Gastroesophageal sphincter (tissue), 4 donors: ENCODE measurements at regions not wholly inside any gene's neighbourhood (a gene's known extent, or its start where the extent isn't known, plus 50 kb on each side); places are given as distances from the start of the nearest gene placed in this dataset.

ENCODE experiments used
- ATAC-seq: fragments of 150-250 bp; one replicate; pipeline ENCODE4 v1.9.1; 2016; ENCODE audit warnings: mild to moderate bottlenecking, moderate library complexity
- H3K27ac ChIP-seq, 4 donors: fragments of 200-600 bp; sonication (generic) in 3 of 4; 1 replicate in 3 of 4; 2 replicates in 1 of 4; pipeline ENCODE4 v1.5.1; 2016 to 2019
- H3K27me3 ChIP-seq: fragments of 200-600 bp; sonication (generic); one replicate; pipeline ENCODE4 v1.5.1; 2019
- H3K36me3 ChIP-seq, 2 donors: fragments of 200-600 bp; sonication (generic); one replicate each; pipeline ENCODE4 v1.5.1; 2019; ENCODE audit warnings: control low read depth in 1 of 2
- H3K4me1 ChIP-seq, 3 donors: fragments of 200-600 bp; sonication (generic); 1 replicate in 2 of 3; 2 replicates in 1 of 3; pipeline ENCODE4 v1.5.1; 2016 to 2019; ENCODE audit warnings: control low read depth in 2 of 3
- H3K4me3 ChIP-seq, 2 donors: fragments of 200-600 bp; sonication (generic); one replicate each; pipeline ENCODE4 v1.5.1; 2019; ENCODE audit warnings: mild to moderate bottlenecking in 1 of 2, moderate library complexity in 1 of 2
- H3K9me3 ChIP-seq, 3 donors: fragments of 200-600 bp; sonication (generic); one replicate each; pipeline ENCODE4 v1.5.1; 2017 to 2019; ENCODE audit warnings: control low read depth in 2 of 3
- EP300 ChIP-seq: sonication (generic); formaldehyde crosslinking; IDR thresholded peaks from one replicate; pipeline ENCODE4 v1.6.1; 2017; ENCODE audit warnings: antibody characterized with exemption, mild to moderate bottlenecking
- POLR2A ChIP-seq, 2 donors: fragments of 450-650 bp; IDR thresholded peaks; one replicate each; pipeline ENCODE4 v1.6.1; 2017; ENCODE audit warnings: antibody characterized with exemption in 2 of 2, mild to moderate bottlenecking in 2 of 2, moderate library complexity in 1 of 2
- POLR2AphosphoS5 ChIP-seq: sonication (generic); formaldehyde crosslinking; IDR thresholded peaks from one replicate; pipeline ENCODE4 v1.6.1; 2017; ENCODE audit warnings: antibody characterized with exemption
- WGBS, 2 donors: methylation state at CpG; one replicate each; pipeline ENCODE4 v1.1.5; 2018; ENCODE audit warnings: low coverage in 1 of 2; 5-methylcytosine and 5-hydroxymethylcytosine counted together
- TF ChIP-seq, protein P1 (sequence below), 4 experiments: fragments of 200-600 bp in 2 of 4; fragments of 450-650 bp in 2 of 4; sonication (generic) in 1 of 4; IDR thresholded peaks; one replicate each; pipeline ENCODE4 v1.5.1; 2017 to 2019; ENCODE audit warnings: antibody characterized with exemption in 4 of 4, mild to moderate bottlenecking in 2 of 4, moderate library complexity in 2 of 4

DNA sequence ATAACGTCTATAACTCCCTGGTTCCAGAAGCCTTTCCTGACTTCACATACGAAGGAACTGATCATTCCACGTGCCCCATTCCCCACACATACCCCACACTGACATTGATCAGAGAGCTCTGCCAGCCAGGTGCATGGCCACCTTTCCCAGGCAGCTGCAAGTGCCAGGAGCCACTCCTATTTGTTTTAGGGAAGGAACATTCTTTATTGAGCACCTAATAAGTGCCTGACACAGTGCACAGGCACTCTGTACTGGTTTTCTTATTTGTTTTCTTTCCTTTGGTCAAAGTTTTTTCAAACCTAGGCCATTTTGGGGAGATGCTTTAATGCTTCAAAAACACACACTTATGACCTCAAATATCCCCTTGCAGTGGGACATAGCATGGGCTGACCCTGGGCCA lies 50.0 kb downstream of the PITPNM2 start:
- ATAC-seq, result no peak
- Histone ChIP-seq H3K27ac (no peak overlapping the region), H3K36me3 (peaks cover 0 to 6% of the 10 kb centered on the region in 2 donors), H3K9me3 (no peaks in the 10 kb centered on the region), H3K4me1 (peaks cover 0 to 71% (median 13%) of the 10 kb centered on the region in 3 donors), H3K4me3 (no peak overlapping the region), H3K27me3 (no peaks in the 10 kb centered on the region)
- WGBS, 2 donors, result 70 to 90% methylated on average over 3 of the region's 3 CpGs
- TF ChIP-seq POLR2AphosphoS5, result no peak
- no peak for TF ChIP-seq EP300
- no peak for TF ChIP-seq POLR2A (IDR thresholded peaks at IDR 0.05)
- TF ChIP-seq, protein P1, sequence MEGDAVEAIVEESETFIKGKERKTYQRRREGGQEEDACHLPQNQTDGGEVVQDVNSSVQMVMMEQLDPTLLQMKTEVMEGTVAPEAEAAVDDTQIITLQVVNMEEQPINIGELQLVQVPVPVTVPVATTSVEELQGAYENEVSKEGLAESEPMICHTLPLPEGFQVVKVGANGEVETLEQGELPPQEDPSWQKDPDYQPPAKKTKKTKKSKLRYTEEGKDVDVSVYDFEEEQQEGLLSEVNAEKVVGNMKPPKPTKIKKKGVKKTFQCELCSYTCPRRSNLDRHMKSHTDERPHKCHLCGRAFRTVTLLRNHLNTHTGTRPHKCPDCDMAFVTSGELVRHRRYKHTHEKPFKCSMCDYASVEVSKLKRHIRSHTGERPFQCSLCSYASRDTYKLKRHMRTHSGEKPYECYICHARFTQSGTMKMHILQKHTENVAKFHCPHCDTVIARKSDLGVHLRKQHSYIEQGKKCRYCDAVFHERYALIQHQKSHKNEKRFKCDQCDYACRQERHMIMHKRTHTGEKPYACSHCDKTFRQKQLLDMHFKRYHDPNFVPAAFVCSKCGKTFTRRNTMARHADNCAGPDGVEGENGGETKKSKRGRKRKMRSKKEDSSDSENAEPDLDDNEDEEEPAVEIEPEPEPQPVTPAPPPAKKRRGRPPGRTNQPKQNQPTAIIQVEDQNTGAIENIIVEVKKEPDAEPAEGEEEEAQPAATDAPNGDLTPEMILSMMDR (IDR thresholded peaks at IDR 0.05), result no peak

DNA sequence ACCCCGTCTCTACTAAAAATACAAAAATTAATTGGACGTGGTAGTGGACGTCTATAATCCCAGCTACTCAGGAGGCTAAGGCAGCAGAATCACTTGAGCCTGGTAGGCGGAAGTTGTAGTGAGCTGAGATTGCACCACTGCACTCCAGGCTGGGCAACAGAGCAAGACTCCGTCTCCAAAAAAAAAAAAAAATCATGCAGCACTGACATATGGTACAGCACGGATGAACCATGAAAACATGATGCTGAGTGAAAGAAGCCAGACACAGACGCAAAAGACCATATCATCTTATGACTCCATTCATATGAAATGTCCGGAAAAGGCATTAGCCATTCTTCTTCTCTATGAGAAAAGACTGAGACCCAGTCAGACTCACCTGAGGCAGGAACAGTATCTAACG lies 50.4 kb downstream of the PITPNM2 start:
- no peak for ATAC-seq
- 85% methylated on average over 5 to 9 of the region's 9 CpGs for WGBS, 2 donors
- no peaks in the 10 kb centered on the region for H3K9me3 ChIP-seq
- peaks cover 0 to 71% (median 13%) of the 10 kb centered on the region in 3 donors for H3K4me1 ChIP-seq
- no peak overlapping the region for H3K4me3 ChIP-seq
- TF ChIP-seq POLR2A (IDR thresholded peaks at IDR 0.05), result no peak
- TF ChIP-seq, protein P1 (IDR thresholded peaks at IDR 0.05), result no peak
- TF ChIP-seq POLR2AphosphoS5, result no peak
- no peak for TF ChIP-seq EP300
- H3K36me3 ChIP-seq, result peaks cover 0 to 2% of the 10 kb centered on the region in 2 donors
- H3K27me3 ChIP-seq, result no peaks in the 10 kb centered on the region
- H3K27ac ChIP-seq, result no peak overlapping the region

DNA sequence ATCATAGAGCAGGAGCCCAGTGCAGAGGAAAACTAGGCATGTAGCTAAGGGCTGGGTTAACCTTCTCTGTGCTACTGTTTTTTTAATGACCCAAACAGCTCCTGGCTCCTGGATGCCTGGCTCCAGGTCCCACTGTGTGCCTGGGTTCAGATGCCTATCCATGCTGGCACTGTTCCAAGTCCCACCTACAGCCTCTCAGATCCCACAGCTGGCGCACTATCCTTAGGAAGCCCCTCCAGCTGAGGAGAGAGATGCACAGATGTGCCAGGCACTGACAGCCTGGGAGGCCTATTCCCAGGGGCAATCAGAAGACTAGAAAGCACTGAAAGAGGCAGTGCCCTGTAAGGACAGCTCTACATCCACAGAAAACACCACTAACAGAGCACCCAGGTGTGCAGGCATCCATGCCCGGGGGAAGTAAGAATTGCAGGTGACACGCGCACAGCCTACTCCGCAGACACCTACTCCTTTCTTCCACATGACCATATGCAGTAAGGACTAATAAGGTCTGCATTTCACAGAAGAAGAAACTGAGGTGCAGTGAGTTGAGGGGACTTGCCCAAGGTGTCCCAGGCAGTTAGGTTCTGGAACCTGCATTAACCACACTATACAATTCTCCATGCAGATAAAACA lies 51.2 kb downstream of the PITPNM2 start:
- no peaks in the 10 kb centered on the region for H3K36me3 ChIP-seq
- 100% methylated on average over 1 to 4 of the region's 5 CpGs for WGBS, 2 donors
- no peaks in the 10 kb centered on the region for H3K9me3 ChIP-seq
- ATAC-seq, result no peak
- peaks cover 0 to 78% (median 18%) of the 10 kb centered on the region in 3 donors for H3K4me1 ChIP-seq
- H3K27me3 ChIP-seq, result no peaks in the 10 kb centered on the region
- H3K4me3 ChIP-seq, result no peak overlapping the region
- no peak for TF ChIP-seq EP300
- H3K27ac ChIP-seq, result no peak overlapping the region

DNA sequence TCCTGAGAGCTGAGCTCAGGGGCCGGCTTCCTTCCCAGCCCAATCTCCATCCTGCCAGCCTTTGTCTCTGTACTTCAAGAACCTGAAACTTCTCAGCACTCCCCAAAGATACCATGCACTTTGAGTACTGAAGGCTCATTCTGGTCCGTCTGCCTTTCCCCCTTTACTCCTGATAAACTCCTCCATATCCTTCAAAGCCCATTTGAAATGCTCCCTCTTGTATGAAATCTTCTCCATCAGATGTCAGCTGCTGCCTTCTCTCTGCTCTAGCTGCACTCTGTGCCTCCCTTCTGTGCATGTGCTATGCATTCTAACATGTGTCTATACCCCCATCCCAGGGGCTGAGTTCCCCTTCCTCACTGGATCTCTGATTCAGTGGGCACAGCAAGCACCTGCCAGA lies 52.1 kb downstream of the PITPNM2 start:
- TF ChIP-seq, protein P1 (IDR thresholded peaks at IDR 0.05), result no peak
- no peak for TF ChIP-seq EP300
- TF ChIP-seq POLR2A (IDR thresholded peaks at IDR 0.05), result no peak
- TF ChIP-seq POLR2AphosphoS5, result no peak
- Histone ChIP-seq H3K27ac (peak overlapping the region in 1 of 4 donors; percentile 83), H3K4me3 (no peak overlapping the region), H3K27me3 (no peaks in the 10 kb centered on the region), H3K9me3 (no peaks in the 10 kb centered on the region), H3K36me3 (no peaks in the 10 kb centered on the region), H3K4me1 (peaks cover 0 to 87% (median 23%) of the 10 kb centered on the region in 3 donors)
- no peak for ATAC-seq
- 67 to 100% methylated on average over 1 to 2 of the region's 2 CpGs for WGBS, 2 donors

DNA sequence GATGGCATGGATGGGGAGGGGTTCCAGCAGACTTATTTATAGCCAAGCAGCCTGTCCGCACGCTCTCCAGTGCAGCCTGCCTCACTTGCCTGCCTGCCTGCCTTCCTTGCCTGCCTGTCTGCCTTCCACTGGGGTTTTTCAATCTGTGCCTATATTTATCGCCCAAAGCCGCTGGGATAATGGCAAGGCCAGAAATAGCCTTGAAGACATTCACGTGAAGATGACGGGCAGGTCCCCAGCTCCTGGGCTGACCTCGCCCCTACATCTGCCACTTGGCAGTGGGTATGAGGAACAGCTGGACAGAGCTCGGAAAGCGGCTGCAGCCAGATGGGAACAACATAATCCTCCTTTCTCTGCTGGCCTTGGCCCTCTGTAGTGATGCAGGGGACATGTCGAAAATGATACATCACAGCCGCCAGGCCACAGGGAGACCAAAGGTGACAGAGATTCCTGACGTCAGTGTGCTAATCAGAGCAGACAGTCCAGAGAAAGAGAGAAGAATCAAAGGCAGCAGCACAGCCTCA lies 53.3 kb downstream of the PITPNM2 start:
- peak; percentile 78 for ATAC-seq
- no CpG with 5 or more reads among the region's 12 CpGs for WGBS, 2 donors
- Histone ChIP-seq H3K4me1 (peaks cover 0 to 88% (median 25%) of the 10 kb centered on the region in 3 donors), H3K4me3 (no peak overlapping the region), H3K9me3 (no peaks in the 10 kb centered on the region), H3K27ac (peak overlapping the region in 3 of 4 donors; percentile 60 to 83 (median 65)), H3K36me3 (no peaks in the 10 kb centered on the region), H3K27me3 (no peaks in the 10 kb centered on the region)
- TF ChIP-seq POLR2AphosphoS5, result peak; percentile 92
- TF ChIP-seq, protein P1 (IDR thresholded peaks at IDR 0.05), result no peak
